ENCODE measurements at regions not wholly inside any gene's neighbourhood (a gene's known extent, or its start where the extent isn't known, plus 50 kb on each side); places are given as distances from the start of the nearest gene placed in this dataset.

DNA sequence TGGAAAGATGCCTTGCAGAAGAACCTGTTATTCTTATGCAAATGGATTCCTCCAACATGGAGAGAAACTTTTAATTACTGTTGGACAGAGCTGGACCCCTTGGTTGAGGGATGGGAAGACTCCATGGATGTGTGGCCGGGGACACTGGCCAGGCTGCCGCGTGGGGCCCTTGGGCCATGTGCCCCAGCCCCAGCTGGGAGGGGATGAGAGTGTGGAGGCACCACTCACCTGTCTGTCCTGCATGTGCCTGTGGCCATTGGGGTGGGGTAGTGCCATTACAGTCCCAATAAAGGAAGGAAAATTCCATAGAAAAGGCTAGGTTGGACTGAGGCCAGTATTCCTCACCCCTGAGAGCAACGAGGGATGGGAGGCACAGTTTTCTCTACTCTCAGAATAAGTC lies 564.5 kb upstream of the PTBP2 start:
- H3K4me2 ChIP-seq (ENCODE audit: insufficient read depth, low read length) = no peak overlapping the region
- H2AFZ ChIP-seq (ENCODE audit: low read length) = no peak overlapping the region
- H3K27ac ChIP-seq (ENCODE audit: low read depth, low read length) = no peak overlapping the region
- H3K4me3 ChIP-seq (ENCODE audit: insufficient read depth, low read length) = no peak overlapping the region
- H3K27me3 ChIP-seq (ENCODE audit: insufficient read depth, low read length) = no peaks in the 10 kb centered on the region
- no peaks in the 10 kb centered on the region for H3K79me2 ChIP-seq (ENCODE audit: insufficient read depth, low read length)
- H3K4me1 ChIP-seq (ENCODE audit: insufficient read depth, low read length) = no peaks in the 10 kb centered on the region
- no peaks in the 10 kb centered on the region for H3K36me3 ChIP-seq (ENCODE audit: insufficient read depth, low read length)
- no peaks in the 10 kb centered on the region for H3K9me3 ChIP-seq (ENCODE audit: low read depth, low read length)
- TF ChIP-seq, protein P1, sequence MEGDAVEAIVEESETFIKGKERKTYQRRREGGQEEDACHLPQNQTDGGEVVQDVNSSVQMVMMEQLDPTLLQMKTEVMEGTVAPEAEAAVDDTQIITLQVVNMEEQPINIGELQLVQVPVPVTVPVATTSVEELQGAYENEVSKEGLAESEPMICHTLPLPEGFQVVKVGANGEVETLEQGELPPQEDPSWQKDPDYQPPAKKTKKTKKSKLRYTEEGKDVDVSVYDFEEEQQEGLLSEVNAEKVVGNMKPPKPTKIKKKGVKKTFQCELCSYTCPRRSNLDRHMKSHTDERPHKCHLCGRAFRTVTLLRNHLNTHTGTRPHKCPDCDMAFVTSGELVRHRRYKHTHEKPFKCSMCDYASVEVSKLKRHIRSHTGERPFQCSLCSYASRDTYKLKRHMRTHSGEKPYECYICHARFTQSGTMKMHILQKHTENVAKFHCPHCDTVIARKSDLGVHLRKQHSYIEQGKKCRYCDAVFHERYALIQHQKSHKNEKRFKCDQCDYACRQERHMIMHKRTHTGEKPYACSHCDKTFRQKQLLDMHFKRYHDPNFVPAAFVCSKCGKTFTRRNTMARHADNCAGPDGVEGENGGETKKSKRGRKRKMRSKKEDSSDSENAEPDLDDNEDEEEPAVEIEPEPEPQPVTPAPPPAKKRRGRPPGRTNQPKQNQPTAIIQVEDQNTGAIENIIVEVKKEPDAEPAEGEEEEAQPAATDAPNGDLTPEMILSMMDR (IDR thresholded peaks at IDR 0.05; ENCODE audit: extremely low read depth, low read depth, low read length) = no peak
- no peaks in the 10 kb centered on the region for H4K20me1 ChIP-seq (ENCODE audit: insufficient read depth, low read length)
- no peak for DNase-seq (ENCODE audit: insufficient read length, low spot score, missing footprints)

DNA sequence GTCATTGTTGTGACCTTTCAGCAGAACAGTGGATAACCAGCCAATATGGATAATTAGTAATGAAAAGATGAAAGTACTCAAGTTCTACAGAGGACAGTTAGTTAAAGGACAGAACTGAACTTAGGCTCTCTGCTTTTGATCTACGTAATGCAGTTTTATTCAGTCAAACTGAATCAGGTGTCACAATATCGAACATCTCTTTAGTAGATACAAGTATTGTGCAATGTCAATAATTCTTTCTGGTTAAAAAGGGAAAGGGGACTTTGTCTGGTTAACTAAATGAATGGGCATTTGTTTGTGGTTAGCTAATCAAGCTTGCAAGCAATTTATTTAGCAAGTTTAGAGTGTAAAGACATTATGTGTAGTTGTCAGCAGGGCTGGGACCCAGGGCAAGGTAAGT lies 562.2 kb upstream of the PTBP2 start:
- Histone ChIP-seq H3K9me3 (ENCODE audit: low read depth, low read length) (no peaks in the 10 kb centered on the region), H3K4me1 (ENCODE audit: insufficient read depth, low read length) (no peaks in the 10 kb centered on the region), H3K4me2 (ENCODE audit: insufficient read depth, low read length) (no peak overlapping the region), H3K27ac (ENCODE audit: low read depth, low read length) (no peak overlapping the region), H3K79me2 (ENCODE audit: insufficient read depth, low read length) (no peaks in the 10 kb centered on the region), H4K20me1 (ENCODE audit: insufficient read depth, low read length) (no peaks in the 10 kb centered on the region), H3K4me3 (ENCODE audit: insufficient read depth, low read length) (no peak overlapping the region), H3K36me3 (ENCODE audit: insufficient read depth, low read length) (no peaks in the 10 kb centered on the region), H2AFZ (ENCODE audit: low read length) (no peak overlapping the region), H3K27me3 (ENCODE audit: insufficient read depth, low read length) (no peaks in the 10 kb centered on the region)
- TF ChIP-seq, protein P1 (IDR thresholded peaks at IDR 0.05; ENCODE audit: extremely low read depth, low read depth, low read length) = no peak
- no peak for DNase-seq (ENCODE audit: insufficient read length, low spot score, missing footprints)

DNA sequence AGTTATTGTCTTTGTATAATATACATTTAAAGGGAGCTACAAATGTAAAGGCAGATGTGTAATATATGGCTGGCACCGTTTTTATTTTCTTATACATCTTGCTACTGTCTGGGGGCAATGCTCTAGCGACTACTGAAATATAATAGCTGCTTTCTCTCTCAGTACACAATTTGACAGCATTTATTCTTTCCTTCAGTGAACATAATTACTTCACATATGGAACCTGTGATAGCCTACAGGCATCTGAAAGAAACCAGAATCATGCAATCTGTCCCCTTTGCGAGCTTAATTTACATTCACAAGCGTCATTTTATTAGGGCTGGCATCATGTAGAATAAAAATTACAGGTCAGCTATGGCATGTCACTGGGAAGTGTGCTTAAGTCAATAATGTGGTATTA lies 557.5 kb upstream of the PTBP2 start:
- Histone ChIP-seq H3K9me3 (ENCODE audit: low read depth, low read length) (no peaks in the 10 kb centered on the region), H3K4me3 (ENCODE audit: insufficient read depth, low read length) (no peak overlapping the region), H3K4me1 (ENCODE audit: insufficient read depth, low read length) (no peaks in the 10 kb centered on the region), H3K27me3 (ENCODE audit: insufficient read depth, low read length) (no peaks in the 10 kb centered on the region), H2AFZ (ENCODE audit: low read length) (no peak overlapping the region), H3K79me2 (ENCODE audit: insufficient read depth, low read length) (no peaks in the 10 kb centered on the region), H3K27ac (ENCODE audit: low read depth, low read length) (no peak overlapping the region), H4K20me1 (ENCODE audit: insufficient read depth, low read length) (no peaks in the 10 kb centered on the region), H3K36me3 (ENCODE audit: insufficient read depth, low read length) (no peaks in the 10 kb centered on the region), H3K4me2 (ENCODE audit: insufficient read depth, low read length) (no peak overlapping the region)
- TF ChIP-seq, protein P1 (IDR thresholded peaks at IDR 0.05; ENCODE audit: extremely low read depth, low read depth, low read length) = no peak
- DNase-seq (ENCODE audit: insufficient read length, low spot score, missing footprints) = no peak

DNA sequence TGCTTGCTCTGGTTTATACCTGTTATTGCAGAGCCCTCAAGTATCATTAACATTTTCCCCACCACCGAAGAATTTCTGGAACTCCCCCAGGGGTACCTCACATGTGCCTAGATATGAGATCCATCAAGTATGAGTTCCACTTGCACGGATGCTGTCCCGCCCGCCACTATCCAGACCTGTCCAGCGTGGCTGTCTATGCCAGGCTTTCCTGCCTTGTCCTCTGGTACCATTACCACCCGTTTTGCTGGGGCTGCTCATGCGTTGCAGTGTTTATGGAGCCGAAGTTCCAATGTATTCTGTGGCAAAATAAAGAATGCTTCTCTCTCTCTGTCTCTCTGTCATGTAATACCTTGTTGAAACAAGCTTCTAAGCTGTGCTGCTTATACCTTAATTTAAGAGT lies 543.5 kb upstream of the PTBP2 start:
- Histone ChIP-seq H3K4me2 (ENCODE audit: insufficient read depth, low read length) (no peak overlapping the region), H3K4me3 (ENCODE audit: insufficient read depth, low read length) (no peak overlapping the region), H3K27me3 (ENCODE audit: insufficient read depth, low read length) (no peaks in the 10 kb centered on the region), H4K20me1 (ENCODE audit: insufficient read depth, low read length) (no peaks in the 10 kb centered on the region), H3K27ac (ENCODE audit: low read depth, low read length) (no peak overlapping the region), H3K79me2 (ENCODE audit: insufficient read depth, low read length) (no peaks in the 10 kb centered on the region), H2AFZ (ENCODE audit: low read length) (no peak overlapping the region), H3K9me3 (ENCODE audit: low read depth, low read length) (no peaks in the 10 kb centered on the region), H3K4me1 (ENCODE audit: insufficient read depth, low read length) (no peaks in the 10 kb centered on the region), H3K36me3 (ENCODE audit: insufficient read depth, low read length) (no peaks in the 10 kb centered on the region)
- no peak for DNase-seq (ENCODE audit: insufficient read length, low spot score, missing footprints)
- TF ChIP-seq, protein P1 (IDR thresholded peaks at IDR 0.05; ENCODE audit: extremely low read depth, low read depth, low read length) = no peak
